HG03025 (cell line): ENCODE measurements at regions not wholly inside any gene's neighbourhood (a gene's known extent, or its start where the extent isn't known, plus 50 kb on each side); places are given as distances from the start of the nearest gene placed in this dataset.

Experiments
- ATAC-seq: cut with Tn5 transposase; IDR thresholded peaks from one replicate; pipeline ENCODE4 v1.9.1; 2021; ENCODE audit warnings: mild to moderate bottlenecking, moderate library complexity; ENCODE audit not compliant: unreplicated experiment, low FRiP score

DNA sequence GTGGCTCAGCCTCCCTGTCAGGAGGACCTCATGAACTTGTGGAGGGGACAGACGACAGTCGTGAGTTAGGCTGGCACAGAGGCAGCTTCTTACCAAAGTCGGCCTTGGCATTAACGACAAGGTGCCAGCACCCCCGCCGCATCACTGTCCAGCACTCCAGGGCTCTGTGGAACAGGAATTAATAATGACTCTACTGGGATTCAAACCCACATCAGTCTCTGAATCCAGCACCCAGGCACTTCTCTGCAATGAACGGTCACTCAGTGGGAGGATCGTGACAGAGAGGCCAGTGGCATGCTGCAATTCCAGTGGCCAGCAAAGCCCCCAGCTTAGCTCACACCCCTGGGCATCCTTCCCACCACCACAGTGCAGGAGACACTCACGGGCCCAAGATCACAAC lies 263.3 kb upstream of the ADAMTS16 start:
- no peak for ATAC-seq

DNA sequence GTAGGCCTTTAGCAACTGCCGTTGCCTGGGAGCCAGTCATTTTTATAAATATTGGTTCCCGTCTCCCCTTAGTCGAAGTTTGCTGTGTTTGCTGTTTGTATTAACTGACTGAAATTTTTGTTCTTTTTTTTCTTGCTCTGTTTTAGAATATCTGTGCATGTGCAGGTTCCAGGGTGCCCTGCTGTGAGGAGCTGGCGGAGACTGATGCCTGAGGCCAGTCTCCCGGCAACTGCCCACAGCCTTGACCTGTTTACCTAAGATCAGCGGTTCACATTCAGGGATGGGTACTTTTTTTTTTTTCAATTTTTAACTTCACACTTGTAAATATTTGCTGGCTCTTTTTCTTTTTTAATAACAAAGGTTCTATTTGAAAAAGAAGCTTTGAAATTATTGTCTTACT lies 262.6 kb upstream of the ADAMTS16 start:
- ATAC-seq: no peak

DNA sequence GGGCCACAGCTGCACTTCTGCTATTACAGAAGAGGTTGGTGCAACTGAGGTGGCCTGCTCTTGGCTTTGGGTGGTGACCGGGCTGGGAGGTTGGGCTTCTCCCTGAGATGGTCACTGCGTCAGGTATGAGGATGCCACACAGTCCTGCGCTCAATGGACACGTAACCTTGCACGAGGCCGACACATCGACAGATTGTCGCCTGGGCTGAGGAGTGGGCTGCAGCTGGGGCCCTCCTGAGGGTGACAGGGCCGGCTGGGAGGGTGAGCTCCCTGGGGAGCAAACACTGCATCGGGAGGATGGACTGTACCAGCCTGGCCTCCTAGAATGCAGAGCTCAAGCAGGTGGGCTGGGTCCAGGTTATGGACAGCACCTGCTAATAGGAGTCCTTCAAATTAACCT lies 261.1 kb upstream of the ADAMTS16 start:
- no peak for ATAC-seq

DNA sequence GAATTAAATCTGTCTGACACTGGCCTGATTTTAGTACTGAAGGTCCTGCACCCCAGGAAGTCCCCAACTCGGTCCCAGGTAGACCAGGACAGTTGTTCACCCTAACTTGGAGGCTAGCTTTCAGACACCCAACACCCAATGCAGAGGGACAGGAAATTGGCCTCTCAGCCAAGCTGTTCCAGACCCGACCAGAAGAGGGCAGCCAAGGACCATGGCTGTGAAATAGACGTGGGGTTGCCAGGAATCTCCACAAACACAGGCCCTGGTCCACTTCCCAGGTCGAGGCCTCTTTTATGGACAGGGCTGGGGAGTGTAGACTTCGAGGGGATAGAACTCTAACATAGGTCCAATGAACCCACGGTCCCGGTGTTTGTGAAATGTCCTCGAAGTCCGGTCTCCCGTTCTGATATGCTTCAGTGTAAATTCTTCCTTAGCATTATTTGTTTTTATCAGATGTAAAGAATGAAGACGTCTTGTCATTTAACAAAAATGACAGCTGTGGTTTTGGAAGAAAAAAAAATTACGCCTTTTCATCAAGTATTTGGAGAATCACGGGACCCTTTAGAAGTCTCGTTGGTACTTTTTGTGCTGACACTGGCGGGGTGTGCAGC lies 260.3 kb upstream of the ADAMTS16 start:
- ATAC-seq: no peak

DNA sequence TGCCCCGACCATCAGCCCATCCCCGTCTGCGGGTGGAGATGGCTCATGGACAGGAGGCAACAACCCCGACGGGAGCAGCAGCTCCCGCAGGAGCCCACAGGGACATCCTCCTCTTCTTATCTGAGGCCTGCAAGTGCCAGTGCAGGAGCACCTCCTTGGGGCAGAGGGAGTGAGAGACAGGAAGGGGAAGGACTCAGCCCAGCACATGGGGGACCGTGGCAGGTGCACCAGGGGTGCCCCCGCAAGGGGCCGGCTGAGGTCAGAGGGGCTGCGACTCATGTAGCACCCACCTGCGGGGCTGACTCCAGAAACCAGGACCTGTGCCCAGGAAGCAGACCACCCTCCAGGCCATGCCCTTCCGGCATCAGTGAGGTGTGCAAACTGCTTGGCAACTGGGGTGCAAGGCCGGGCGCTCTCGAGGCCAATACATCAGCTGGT lies 259.8 kb upstream of the ADAMTS16 start:
- no peak for ATAC-seq

DNA sequence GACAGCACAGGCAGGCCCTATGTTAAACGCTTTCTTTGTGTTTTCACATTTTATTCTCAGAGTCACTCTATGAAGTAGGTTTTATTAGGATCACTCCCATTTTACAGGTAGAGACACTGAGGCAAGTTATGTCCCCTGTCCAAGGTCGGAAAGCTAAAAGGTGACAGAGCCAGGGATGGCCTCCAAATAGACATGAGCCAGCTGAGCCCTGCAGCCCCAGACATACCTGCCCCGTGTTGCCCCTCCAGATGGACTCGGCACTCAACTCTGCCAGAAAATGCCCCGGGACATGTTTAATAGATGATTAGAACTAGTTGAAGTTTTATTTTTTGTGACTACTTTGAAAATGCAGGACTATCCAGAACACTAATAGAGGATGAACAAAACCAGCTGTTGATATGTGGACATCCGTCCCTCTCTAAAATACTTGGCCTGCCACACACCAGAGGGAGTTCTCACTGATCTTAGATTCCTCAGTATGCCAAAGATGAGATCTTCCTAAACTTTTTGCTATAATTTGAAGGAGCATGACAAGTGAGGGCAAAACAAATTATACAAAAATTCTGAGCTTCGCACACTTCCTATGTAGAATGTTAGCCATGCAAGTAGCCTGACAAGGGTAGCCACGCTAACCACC lies 258.6 kb upstream of the ADAMTS16 start:
- ATAC-seq: no peak

DNA sequence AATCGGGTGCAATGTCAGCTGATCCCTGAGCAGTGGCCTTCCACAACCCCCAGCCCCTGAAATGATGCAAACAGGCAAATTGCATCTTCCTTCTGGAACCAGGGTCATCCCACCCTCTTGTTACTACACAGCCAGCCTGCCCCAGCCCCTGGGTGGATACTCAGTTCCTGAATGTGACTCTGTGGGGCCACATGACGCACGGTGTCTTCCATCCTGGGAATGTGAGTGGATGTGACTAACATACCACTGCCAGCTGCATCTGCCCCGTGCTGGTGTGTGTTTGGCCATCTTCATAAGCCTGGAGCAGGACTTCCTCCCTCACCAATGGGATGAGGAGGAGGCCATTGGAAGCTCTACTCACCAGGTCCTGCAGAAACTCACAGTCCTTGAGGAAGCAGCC lies 257.9 kb upstream of the ADAMTS16 start:
- ATAC-seq: no peak

DNA sequence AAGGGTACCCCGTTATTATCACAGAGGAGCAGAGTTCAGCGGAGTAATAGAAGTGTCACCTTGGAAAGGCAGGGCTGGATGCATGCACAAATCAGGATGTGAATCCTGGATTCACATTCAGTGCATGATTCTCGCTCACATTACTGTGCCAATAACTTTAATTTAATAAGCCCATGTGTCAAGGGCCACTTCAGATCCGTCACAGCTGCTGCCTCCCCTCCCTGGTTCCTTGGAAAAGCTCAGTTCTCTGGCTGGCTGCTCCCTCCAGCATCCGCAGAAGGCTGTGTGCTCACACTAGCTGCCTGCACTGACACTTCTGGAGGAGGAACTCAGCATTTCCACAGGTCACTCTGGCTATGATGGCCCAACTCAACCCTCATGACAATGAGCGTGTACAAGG lies 256.8 kb upstream of the ADAMTS16 start:
- ATAC-seq: no peak

DNA sequence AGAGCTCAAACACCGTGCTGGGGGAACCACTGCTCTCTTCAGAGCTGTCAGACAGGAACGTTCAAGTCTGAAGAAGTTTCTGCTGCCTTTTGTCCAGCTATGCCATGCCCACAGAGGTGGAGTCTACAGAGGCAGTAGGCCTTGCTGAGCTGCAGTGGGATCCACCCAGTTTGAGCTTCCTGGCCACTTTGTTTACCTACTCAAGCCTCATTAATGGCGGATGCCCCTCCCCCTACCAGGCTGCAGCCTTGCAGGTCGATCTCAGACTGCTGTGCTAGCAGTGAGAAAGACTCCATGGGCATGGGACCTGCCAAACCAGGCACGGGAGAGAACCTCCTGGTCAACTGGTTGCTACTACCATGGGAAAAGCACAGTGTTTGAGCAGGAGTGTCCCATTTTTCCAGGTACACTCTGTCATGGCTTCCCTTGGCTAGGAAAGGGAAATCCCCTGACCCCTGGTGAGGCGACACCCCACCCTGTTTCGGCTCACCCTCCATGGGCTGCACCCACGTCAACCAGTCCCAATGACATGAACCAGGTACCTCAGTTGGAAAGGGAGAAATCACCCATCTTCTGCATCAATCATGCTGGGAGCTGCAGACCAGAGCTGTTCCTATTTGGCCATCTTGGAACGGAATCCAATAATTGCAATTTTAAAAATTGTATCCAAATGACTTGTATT lies 246.9 kb upstream of the ADAMTS16 start:
- no peak for ATAC-seq

DNA sequence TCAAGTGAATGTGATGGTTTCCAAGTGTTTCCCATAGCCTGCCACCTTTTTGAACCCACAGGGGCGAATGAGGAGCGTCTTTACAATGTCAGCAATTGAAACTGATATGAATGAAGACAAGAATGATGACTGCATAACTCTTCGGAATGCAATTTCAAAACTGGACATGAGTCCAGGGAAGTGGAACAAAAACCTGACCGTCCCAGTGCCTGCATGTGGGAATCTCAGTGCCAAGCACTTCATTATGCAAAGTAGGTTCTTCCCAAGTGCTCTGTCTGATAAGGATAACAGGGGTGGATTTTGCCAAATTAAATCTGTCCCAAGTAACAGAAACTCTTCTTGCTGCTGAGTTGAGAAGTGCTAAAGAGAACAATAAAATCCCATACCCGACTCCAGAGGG lies 243.8 kb upstream of the ADAMTS16 start:
- ATAC-seq: no peak

DNA sequence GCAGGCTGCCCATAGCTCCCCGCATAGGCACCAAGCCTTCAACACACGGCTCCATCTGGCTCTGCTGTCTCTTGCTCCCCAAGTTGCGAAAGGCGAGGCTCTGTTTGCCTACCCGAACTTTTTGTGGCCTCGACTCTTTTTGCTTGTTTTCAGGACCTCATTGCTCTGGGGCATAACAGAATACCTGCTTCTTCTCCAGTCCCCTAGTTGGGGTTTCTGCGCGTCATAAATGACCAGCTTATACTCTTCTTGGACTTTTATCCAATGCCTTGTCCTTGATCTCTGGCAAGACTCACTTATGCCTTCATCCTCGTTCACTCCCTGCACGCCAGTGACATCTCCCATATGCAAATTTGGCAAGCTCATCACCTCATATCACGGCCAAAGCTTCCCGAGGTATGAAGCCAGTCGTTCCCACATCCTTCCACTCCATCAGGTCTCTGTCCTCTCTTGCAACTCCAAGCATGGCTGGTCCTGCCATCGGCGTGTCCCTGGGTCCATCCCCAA lies 238.8 kb upstream of the ADAMTS16 start:
- ATAC-seq: no peak

DNA sequence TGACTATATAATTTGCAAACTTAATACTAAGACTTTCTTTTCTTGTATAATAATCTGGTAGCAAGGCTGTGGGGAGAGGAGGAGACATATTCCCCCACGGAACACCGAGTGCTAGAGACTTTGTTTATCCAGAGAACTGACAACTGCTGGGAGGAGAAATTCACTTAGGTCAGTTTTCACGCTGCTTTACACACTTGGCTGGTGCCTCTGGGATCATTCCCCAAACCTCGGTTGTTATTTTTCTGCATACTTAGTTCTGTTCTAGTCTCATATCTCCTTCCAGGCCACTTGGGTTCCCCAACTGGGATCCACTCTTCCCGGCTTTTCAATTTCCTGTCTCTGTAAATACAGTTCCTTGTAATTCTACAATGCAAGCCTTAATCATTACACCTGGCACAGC lies 238.2 kb upstream of the ADAMTS16 start:
- ATAC-seq: no peak

DNA sequence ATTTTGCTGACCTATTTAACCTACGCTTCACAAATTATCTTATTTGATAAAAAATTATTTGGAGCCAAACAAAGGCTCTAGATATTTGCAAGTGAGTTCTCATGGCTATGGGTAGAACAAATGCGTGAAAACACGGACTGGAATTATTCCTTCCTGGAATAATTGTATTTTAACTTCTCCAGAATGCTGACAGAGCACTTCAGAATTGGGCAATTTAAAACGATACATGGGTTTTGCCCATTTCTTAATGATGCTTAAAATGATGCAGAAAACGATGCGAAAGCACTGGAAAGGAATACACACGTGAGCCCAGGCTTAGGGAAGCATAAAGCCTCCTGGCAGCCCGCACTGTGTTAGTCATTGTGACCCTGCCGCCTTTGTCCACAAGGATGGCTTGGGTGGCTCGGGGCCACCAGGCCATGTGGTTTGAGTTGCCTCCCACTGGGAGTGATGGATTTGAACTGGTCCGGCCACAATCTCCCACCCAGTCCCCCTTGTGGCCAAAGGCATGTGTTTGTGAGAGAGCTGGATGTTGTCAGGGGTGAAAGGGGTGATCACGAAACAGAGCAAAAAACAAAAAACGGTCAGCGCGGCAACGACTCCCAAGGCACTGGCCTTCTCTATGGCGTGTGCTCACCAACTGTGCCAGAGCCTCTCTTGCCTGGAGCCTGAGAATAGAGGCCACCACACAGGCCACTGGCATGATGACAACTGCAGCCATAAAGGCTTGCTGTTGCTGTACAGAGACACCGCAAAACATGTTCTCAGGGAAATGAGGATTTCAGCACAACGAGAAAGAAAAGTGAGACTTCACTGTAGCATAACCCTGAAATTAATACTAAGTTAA lies 234.2 kb upstream of the ADAMTS16 start:
- no peak for ATAC-seq

DNA sequence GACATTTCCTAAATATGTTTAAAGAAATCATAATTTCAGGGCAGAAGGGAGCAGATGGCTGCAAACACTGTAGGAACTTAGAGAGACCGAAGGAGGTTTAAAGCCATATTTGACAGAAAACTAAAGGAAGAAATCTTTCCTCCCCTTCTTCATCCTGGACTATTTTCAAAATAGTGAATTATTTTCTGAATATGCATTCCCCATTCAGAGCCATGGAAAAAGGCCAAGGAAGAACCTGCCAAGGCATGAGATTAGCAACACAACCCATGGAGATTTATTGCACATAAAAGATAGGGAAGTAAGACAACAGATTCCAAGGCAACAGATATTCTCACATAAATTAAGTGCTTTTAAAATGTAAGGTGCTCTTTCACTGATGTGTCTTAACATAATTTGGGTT lies 233.3 kb upstream of the ADAMTS16 start:
- ATAC-seq: no peak

DNA sequence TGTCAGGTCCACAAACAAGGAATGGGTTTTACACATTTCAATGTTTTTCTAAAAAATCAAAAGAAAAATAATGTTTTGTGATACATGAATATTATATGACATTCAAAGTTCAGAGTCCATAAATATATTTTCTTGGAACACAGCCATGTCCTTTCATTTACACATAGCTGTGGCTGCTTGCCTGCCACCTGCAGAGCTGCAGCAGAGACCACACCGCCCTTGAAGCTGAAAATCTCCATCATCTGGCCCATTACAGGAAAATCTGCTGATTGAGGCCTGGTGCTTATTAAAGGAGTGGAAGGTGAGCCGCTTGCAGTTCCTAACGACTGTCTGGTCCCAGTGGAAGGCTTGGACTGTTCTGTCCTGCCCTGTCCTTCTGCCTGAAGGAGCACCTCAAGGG lies 232.6 kb upstream of the ADAMTS16 start:
- ATAC-seq: no peak

DNA sequence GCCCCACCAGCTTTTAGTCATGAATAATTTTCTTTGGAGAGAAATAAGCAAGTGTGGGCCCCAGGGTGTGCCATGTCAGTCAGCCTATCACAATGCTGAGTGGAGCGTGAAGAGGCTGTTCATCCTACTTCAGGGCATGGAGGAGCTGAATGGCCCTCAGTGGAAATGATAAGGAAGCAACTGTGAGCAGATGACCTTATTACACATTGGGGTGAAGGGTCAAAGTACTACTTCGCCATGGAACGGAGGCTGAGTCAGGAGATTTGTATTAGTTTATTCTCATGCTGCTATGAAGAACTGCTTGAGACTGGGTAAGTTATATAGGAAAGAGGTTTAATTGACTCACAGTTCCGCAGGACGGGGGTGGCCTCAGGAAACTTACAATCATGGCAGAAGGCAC lies 231.0 kb upstream of the ADAMTS16 start:
- no peak for ATAC-seq

DNA sequence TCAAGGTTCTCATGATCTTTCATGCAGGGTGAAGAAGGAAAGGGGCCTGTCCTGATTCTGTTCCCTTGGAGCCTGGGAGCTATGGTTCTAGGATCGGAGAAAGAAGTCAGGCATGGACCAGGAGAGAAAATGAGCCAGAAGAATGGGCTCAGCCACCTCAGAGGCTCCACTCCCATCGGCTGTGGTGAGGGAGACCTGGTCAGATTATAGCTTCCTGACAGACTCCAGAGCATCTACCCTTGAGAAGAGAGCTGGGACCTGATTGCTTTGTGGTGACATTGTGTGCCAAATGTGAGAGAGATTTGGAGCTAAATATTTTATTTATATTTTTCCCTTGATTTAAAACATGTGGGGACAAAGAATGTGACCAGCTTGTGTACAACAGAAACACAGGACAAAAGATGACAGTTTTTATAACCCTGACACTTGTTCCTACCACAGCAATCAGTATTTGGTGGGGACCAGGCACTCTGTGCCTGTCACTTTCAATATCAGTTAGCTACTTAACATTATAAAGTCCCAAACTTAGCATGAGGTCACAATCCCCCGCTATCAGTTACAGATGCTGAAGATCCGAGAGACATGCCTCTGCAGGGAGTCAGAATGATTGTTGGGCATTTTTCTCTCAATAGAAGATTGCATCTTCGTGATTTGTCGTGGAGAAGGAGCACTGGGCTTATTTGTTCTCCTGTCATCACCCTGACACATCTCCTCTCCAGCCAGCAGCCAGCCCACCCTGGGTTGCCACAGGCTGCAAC lies 228.3 kb upstream of the ADAMTS16 start:
- no peak for ATAC-seq

DNA sequence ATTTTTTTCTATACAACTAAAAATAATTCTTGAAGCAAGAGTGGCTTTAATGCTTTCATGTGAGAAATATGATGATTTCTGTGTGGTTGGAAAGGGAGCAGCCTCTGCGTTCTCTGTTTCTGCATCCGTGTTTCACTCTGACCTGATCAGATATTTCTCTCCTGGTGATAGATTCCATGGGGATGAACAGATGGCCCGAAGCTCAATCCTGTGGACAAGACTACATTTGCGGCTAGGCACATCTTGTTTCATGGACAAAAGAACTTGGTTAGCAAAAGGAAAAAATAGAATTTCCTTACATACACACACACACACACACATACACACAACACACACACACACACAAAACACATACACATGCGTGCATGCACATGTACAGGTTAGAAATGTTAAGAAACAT lies 218.2 kb upstream of the ADAMTS16 start:
- ATAC-seq: no peak

DNA sequence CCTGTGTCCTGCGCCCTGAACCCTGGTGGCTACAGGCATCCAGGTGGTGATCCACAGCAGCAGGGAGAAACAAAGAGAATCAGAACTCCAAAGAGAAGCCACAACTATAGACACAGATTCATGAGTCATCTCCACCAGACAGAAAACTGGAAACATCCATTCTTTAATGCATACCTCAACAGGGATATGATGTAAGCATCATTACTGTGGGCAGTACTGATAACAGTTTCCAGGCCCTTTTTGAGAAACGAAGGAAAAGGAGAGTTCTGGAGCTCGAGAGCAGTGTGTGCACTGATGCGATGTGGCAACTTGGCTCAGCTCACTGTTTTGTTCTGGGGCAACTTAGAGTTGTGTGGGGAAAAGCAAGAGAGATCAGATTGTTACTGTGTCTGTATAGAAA lies 215.6 kb upstream of the ADAMTS16 start:
- ATAC-seq: no peak

DNA sequence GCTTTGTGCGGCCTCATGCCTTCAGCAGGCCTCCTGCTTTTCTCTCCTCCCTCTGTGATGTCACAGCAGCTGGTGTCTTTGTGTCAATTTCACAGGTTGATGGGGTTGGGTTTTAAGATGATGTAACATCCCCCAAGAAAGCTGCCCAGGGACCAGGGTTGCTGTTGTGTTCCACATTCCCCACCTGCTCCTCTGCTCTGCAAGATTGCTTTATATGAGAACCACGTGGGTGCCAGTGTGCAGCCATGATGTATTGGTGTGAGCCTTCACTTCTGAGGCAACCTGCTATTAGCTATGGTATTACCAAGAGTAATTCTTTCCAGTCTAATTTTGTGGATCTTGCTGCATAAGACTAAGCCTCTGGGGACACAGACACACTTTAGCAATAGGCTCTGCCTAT lies 213.0 kb upstream of the ADAMTS16 start:
- ATAC-seq: no peak
